AML-193 (cell line): ENCODE measurements at regions not wholly inside any gene's neighbourhood (a gene's known extent, or its start where the extent isn't known, plus 50 kb on each side); places are given as distances from the start of the nearest gene placed in this dataset.

Source experiments
- DNase-seq, 2 experiments: peaks; one replicate each; lab custom pipeline; 2025; lab: John Stamatoyannopoulos, UW

DNA sequence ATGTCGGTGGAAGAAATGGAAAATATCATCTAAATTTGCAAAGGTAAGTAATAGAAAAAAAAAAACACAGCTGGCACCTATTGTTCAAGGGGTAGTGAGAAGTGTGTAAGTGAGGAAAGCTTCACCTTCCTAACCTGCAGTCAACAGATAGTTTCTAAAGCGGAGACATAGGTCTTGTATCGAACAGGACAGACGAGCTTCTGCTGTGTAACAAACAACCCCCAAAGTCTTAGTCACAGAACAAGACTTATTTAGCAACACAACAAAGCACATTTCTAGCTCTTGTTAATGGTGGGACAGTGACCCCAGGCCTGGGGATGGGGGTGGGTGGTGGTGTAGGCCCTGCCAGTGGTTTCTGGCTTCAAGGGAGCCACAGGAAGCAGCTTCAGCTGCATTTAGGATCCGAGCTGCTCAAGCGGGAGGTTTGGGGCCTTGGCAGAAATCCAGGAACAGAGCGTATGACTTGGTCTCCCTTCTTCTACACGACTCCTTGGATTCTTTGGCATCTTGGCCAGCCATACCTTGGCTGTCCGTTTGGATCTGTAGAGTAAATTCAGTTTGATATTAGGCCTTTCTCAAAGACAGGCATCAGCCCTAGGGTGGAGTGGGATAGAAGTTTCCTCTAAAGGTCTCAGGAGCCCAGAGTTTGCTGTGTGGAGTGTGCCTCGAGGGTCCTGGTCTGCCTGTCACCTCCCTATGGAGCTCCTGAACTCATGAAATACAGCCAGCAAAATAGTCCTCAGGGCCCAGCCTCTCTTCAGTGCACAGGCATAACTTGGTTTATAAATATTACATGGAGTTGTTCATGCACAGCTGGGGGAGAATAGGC lies 56.9 kb upstream of the SHH start:
- DNase-seq: no peak

GRCh38 chr7:155867734-155868400 lies 55.6 kb upstream of the SHH start:
- no peak for DNase-seq

GRCh38 chr7:155867280-155867679 lies 55.0 kb upstream of the SHH start:
- no peak for DNase-seq

GRCh38 chr7:155865830-155866525 lies 53.7 kb upstream of the SHH start:
- DNase-seq: no peak

- no peak for DNase-seq
These were observed 52.9 kb upstream of the SHH start for GRCh38 chr7:155864991-155865690.

- no peak for DNase-seq
These were observed 52.2 kb upstream of the SHH start for GRCh38 chr7:155864271-155864985.

DNA sequence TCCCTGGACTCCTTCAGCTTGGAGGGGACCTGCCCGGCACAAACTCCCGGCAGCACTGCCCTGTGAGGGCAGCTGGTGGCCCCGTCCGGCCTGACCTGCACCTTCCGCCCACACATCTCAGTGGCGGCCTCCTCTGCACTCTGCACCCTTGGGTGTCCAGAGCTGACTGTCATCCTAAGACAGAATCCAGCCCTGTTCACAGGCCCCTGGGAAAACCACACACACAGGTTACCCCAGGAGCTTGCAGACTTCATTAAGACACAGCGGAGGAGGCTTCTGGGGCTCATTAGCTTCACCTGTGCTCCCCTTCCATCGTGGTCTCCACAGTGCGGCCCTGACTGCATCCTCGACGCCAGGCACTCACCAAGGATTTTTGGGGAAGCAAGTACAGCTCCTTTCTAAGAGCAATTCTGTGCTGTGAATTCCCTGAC lies 51.5 kb upstream of the SHH start:
- DNase-seq: no peak

DNA sequence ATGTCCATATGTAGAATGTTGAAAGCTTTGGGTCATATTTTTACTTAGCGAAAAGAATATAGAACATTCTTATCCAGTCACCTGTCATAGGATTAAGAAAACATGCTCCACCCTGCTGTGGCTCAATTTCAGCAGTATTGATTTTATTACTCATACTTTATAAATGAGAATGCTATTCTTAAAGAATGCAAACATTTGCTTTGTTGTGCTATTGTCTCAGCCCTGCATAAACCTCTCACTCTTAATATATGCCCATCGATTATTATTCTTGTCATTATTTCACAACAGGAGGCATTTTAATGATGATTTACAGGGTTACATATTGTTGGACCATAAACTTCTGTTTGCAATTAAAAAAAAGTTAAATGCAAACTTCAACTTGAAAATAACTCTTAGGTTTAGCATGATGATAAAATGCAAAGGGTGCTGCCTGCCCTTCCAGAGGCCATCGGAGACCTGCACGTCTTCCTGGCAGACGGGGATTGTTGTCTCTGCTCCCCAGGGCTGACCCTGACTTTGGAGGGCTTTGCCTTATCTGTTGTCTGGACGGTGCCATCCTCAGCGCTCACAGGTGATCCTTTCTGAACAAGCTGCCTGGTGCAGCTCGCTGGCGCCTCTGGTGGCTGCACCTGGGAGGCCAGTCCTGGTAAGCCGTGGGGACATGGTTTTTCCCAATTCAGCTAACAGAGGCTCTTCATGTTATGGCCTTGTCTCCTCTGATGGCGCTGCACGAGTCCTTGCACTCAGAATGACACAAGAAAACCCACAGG lies 50.0 kb upstream of the SHH start:
- no peak for DNase-seq
